Fibroblast of skin of left biceps (primary cell): ENCODE measurements at regions not wholly inside any gene's neighbourhood (a gene's known extent, or its start where the extent isn't known, plus 50 kb on each side); places are given as distances from the start of the nearest gene placed in this dataset.

Experiments
- DNase-seq, 2 experiments: peaks; one replicate each; pipeline ENCODE4 v3.0.0-alpha.2; 2013; ENCODE audit warnings: low read depth in 2 of 2

GRCh38 chr10:128959746-128960145 is 507.3 kb upstream of the MGMT start:
- no peak for DNase-seq

GRCh38 chr10:128960517-128960916 is 506.5 kb upstream of the MGMT start:
- DNase-seq: no peak

DNA sequence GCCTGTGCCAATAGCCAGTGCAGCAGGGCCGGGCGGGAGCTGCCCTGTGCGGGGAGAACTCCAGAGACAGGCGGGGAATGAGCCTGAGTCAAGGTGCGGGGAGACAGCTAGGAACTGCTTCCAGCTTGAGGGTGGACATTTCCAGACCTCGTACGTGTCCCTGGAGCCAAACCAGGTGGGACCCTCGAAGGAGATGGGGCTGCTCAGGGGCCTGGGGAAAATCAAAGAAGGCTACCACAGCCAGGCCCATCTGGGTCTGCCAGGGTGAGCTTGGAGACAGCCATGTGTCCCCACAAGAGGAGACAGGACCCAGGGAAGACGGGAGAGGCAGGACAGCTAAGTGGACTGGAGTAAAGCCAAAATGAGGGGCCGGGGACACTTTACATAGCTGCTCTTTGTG is 504.9 kb upstream of the MGMT start:
- DNase-seq: no peak

DNA sequence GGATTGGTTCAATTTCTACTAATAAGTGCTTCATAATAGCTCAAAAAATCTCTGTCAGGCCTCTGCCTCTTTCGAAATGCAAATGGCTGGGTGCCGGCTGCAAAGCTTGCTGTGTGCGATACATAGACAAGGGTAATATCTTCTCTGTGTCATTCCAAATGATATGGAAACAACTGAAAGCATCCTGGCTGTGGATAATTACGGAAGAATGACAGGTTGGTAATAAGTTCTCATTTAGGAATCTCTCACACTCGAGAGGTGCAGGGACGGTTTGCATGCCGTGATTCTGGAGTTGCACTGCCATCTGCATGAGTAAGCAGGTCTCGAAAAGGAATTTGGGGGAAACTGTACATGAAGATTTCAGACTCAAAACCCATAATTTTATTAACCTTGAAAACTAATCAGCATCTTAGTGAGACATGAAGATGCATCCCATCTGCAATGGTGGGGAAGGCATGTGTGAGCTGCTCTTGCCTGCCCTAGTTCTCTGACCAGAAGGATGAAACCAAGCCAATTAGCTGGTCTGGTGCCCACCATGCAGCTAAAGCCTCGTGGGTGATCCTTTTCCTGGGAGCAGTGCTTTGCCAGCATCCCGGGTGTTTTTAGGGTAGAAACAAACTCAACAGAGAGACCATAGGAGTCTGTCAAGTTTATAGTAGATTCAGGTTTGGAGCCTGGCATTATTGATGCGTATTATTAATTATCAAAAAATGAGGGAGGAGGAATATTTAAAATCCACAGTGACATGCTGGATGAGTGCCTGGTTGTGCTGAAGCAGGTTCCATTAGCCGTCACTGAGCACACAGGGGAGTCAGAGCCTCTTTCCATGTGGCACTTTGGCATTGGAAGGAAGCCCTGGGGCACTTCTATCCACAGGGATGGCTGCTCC is 503.6 kb upstream of the MGMT start:
- no peak for DNase-seq

GRCh38 chr10:128964100-128964403 is 503.0 kb upstream of the MGMT start:
- DNase-seq: no peak

DNA sequence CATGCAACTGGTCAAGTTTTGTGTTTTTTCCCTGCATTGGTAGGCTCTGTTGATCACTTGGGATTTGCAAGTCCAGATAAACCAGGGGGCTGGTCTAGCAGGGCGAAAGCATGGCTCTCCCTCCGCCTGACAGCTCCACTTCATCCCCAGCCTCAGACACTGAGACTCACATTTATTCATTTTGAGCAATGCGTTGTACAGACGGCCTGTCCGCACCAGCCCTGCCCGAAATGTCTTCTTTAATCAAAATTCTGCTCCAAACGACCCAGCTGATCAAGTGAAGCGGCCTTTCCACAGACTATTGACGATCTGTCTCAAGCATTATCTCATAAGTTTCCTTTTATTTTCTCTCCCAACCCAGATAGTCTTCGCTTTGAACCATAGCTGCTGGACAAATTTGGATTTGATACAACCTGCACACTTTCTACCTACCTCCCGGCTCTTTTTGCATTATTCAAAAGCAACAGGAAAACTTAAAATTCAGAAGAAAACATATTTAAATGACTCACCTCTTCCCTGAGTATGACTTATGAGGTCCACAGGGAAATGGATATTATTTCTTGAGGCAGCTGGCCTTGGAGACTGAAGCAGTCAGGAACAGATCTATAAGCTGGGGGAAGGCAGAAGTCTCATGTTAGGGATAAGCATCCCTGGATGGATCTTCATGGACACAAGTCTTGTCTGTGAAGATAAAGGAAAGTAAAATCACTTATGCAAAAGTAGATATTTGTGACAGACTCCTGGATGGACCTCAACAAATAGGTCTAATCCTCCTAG is 498.9 kb upstream of the MGMT start:
- DNase-seq: no peak

DNA sequence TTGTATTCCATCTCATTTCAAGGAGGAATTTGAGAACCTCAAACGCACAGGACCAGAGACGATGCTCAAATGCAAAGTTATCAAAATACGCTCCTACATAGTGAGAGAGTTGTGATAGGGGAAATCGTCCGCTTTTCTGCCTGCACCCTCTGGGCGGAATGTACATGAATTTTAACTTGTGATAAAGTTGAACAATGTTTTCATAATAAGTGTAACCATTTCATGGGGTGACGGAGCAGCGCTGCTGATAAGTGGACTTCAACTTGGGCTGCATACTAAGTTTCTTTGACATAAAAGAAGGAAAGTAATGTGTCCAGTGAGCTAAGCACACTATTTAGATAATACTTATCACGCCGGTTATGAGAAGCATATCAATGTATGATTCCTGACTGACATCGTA is 497.5 kb upstream of the MGMT start:
- no peak for DNase-seq

- DNase-seq: no peak
Observed at GRCh38 chr10:128971374-128972035, 495.5 kb upstream of the MGMT start.

DNA sequence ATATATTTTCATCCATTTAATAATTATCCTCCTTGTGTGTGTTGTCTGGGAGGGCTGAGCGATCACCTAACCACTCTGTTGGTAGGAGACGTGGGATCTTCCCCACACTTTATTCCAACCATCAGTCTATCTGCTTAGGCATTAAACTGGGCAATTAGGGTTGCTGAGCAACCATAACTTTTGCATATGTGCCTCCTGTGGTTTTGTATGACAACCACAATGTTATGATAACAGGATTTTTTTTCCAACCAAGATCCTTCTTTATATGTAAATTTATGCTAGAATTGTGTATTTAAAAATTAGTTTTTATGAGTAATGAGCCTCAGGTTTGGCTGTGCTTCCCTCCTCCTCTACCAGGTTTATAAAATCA is 495.0 kb upstream of the MGMT start:
- no peak for DNase-seq

- DNase-seq: no peak
Observed at GRCh38 chr10:128973221-128973620, 493.8 kb upstream of the MGMT start.

DNA sequence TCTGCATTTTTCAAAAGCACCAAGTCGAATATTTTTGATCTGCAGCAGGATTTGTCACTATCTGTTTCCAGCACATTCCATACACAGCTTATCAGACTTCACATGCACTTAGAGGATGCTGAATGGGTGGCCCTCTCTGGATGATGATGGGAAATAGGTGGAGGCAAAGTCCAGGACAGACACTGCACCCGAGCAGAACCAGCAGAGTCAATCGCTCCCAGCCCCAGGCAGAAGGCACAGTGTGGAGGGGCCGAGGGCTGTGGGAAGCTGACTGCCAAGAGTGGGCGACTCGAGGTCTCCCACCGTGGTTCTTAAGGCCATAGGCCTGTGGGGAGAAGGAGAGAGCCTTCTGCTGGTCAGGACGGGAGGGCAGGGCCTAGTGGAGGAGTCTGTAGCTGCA is 490.2 kb upstream of the MGMT start:
- no peak for DNase-seq

DNA sequence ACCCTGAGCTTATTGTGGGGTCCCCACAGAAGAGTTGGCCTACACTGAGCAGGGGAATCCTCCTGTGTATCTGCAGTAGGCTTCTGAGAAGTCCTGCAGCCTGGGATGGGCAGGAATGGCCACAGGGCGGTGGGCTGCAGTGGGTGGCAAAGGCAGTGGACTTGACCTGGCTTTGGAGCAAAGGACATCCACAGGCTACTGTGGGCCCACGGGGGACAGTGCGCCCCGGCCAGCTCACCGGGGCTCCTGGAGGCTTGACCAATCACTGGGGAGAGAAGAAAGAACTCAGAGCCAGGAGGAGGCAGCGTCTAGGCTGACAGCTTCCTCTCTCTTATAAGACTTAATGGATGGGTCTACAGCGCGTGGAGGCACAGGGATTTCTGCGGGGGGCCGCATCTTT is 488.8 kb upstream of the MGMT start:
- DNase-seq: no peak

DNA sequence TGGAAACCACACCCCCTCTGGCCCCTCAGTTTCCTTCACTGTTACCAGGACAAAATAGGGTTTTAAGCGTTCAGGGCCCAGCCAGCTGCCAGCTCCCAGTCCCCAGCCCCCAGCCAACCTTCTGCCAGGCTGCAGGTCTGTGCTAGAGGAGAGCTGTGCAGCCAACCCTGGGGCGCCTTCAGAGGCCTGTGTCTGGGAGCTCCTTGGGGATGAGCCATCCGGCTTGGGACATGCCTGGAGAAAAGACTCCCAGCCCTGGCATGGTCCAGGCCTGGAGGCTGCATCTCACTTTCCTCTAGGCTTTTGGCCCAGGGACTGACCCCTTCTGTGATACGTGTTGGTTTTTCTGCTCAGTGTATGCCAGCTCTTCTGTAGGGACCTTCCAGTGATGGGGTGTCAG is 487.6 kb upstream of the MGMT start:
- DNase-seq: no peak

DNA sequence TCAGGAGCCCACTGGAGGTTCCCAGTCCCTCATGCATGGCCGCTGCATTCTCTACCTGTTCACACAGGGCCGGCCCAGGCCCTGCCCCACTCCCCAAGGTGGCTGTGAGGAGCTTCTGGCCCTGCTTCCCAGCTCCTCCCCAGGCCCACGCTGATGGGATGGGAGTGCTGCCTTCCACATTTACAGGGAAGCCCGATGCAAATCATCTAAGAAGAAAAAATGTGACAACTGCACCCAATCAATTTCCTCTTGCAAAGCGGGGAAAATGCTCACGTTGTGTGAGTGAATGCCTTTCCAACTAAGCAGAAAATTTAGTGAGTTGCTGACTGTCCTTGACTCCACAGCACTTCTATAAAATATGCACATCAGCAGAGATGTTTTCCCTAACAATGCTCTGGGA is 485.8 kb upstream of the MGMT start:
- no peak for DNase-seq

- DNase-seq: no peak
Observed at GRCh38 chr10:128981881-128982615, 485.0 kb upstream of the MGMT start.

DNA sequence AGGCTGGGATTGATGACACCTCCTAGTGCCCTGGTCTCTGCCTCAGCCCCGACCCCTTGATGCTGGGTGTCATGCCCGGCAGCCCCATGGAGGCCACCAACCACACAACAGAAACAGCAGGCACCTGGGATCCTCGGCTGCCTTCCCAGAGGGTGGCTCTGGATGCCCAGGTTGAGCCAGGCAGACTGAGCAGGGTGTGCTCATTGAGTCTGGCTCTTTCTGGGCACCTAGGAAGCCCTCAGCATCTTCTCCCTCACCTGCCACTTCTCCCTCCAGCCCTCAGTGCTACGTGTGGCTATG is 484.5 kb upstream of the MGMT start:
- no peak for DNase-seq

GRCh38 chr10:128985036-128985435 is 482.0 kb upstream of the MGMT start:
- no peak for DNase-seq

DNA sequence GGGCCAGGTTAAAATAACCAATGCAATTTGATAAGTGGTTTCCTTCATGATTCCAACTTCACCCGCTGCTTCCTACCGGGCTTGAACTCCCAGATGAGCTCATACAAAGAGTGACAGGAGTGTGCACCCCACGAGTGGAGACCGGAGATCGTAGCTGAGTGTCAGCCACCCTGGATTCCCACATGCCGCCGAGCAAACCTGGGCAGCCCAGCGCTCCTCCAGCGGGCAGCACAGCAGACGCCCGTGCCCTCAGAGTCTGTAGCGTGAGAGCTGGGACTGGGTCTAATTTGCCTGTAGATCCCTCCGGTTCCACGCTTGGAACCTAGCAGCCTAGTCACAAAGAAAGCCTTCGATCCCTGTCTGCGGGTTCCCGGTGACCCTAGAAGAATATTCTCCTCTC is 476.1 kb upstream of the MGMT start:
- no peak for DNase-seq

DNA sequence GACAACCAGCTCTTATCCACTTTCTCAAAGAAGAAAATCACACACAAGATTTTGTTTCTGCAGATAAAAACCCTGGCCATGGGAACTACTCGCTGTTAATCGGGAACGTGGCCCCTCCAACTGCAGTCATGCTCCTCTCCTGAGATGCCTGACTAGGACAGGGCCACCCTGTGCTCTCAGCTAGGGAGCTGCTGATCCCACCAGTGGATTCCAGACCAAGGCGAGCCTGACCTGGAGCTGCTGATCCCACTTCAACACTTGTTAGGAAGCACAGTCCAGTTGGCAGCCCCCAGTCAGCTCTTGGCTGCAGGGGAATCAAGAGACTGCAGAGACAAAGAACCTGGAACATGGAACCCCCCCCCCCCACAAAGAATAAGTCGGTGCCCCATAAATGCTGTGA is 474.3 kb upstream of the MGMT start:
- DNase-seq: no peak

DNA sequence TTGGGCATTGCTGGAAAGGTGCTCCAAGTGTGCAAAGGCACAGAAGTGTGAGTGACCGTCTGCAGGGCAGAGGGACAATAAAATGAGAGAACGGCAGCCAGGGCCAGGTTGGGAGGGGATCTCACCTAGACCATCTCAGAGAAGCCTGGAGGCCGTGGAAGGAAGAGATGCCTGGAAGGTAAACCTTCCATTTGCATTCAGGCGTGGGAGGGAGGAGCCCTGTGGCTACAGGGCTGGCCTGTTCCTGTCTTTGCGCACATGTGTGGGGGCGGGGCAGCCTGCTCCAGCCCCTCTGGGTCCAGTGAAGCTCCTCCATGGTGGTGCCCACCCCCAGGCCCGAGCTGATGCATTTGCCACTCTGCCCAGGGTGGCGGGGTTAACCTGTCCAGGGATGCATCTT is 473.6 kb upstream of the MGMT start:
- DNase-seq: no peak

DNA sequence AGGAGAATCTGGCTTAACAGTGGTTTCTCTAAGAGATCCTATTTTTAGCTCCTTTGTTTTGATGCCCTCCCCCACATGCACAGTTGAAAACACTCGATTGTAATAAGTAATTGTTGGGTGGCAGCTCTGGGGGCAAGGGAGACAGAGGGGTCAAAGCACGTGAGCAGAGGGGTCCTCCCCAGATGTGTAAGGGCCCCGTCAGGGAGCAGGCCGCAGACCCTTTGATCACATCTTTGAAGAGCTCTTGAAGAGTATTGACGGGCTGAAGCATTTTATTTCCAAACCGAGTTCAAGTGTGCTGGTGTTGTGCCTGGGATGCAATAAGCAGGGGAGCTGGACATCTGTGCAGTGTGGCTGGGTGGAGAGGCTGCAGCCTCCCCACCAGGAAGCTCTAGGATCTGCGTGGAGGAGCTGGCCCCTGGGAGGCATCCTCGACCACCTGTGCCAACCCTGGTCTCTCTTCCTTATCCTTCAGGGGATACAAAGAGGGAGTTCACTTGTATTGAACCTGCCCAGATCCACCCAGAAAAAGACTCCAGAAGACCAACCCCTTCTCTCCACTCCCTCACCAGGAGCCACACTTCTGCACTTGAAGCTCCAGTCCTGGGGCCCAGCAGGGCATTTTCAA is 473.0 kb upstream of the MGMT start:
- no peak for DNase-seq

GRCh38 chr10:128994598-128995143 is 472.4 kb upstream of the MGMT start:
- no peak for DNase-seq
